ENCODE measurements at regions not wholly inside any gene's neighbourhood (a gene's known extent, or its start where the extent isn't known, plus 50 kb on each side); places are given as distances from the start of the nearest gene placed in this dataset.

DNA sequence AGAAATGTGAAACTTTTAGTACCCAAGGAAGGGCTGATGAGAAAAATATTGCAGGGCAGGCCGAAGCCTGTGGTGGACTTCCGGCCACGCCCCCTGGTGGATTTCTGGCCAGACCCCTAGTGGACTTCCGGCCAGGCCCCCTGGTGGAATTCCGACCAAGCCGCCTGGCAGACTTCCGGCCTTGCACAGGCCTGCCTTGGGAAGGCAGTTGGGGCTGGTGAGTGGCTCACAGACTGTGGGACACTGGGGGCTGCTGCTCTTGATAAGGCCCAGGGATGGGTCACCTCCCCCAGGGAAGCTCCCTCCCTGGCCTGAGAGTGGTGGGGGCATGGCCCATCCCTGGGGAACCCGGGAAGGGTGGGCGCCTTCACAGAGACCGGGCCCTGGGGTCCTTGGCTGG lies 116.4 kb upstream of the MKI67 start:
- no peak overlapping the region for H3K4me2 ChIP-seq (ENCODE audit: low read length)
- no peak overlapping the region for H3K27ac ChIP-seq (ENCODE audit: low read depth, low read length, poor library complexity, severe bottlenecking)
- H3K9ac ChIP-seq (ENCODE audit: low read length): no peak overlapping the region
- no peaks in the 10 kb centered on the region for H3K36me3 ChIP-seq (ENCODE audit: insufficient read depth, low read length)
- no peak for TF ChIP-seq EZH2 (IDR thresholded peaks at IDR 0.05; ENCODE audit: borderline replicate concordance, low read length)
- H3K4me3 ChIP-seq (ENCODE audit: low read depth, low read length, poor library complexity, severe bottlenecking): no peak overlapping the region
- H3K79me2 ChIP-seq (ENCODE audit: insufficient read depth, low read length): no peaks in the 10 kb centered on the region
- H3K9me2 ChIP-seq (ENCODE audit: low read depth, low read length): no peaks in the 10 kb centered on the region
- no peaks in the 10 kb centered on the region; the same call in 1 of the 2 replicates for H3K27me3 ChIP-seq (ENCODE audit: insufficient read depth, low read length)
- no peaks in the 10 kb centered on the region for H3F3A ChIP-seq (ENCODE audit: insufficient read depth, low read length)
- H4K20me1 ChIP-seq (ENCODE audit: insufficient read depth, low read length): no peaks in the 10 kb centered on the region
- H3K9me3 ChIP-seq (ENCODE audit: low read length): no peaks in the 10 kb centered on the region
- no peak overlapping the region for H2AFZ ChIP-seq (ENCODE audit: low read length)
- no peaks in the 10 kb centered on the region for H3K4me1 ChIP-seq (ENCODE audit: insufficient read depth, low read length, severe bottlenecking)

- no peak overlapping the region for H3K4me3 ChIP-seq (ENCODE audit: low read depth, low read length, poor library complexity, severe bottlenecking)
- no peaks in the 10 kb centered on the region for H4K20me1 ChIP-seq (ENCODE audit: insufficient read depth, low read length)
- no peaks in the 10 kb centered on the region for H3K9me2 ChIP-seq (ENCODE audit: low read depth, low read length)
- H3F3A ChIP-seq (ENCODE audit: insufficient read depth, low read length): no peaks in the 10 kb centered on the region
- H3K79me2 ChIP-seq (ENCODE audit: insufficient read depth, low read length): no peaks in the 10 kb centered on the region
- no peak overlapping the region for H3K4me2 ChIP-seq (ENCODE audit: low read length)
- H3K27me3 ChIP-seq (ENCODE audit: insufficient read depth, low read length): no peaks in the 10 kb centered on the region; the same call in 1 of the 2 replicates
- H3K9ac ChIP-seq (ENCODE audit: low read length): no peak overlapping the region
- H3K9me3 ChIP-seq (ENCODE audit: low read length): no peaks in the 10 kb centered on the region
- no peak overlapping the region for H3K27ac ChIP-seq (ENCODE audit: low read depth, low read length, poor library complexity, severe bottlenecking)
- TF ChIP-seq CTCF (IDR thresholded peaks at IDR 0.05; ENCODE audit: low read length) (no peak), EZH2 (IDR thresholded peaks at IDR 0.05; ENCODE audit: borderline replicate concordance, low read length) (no peak)
- no peaks in the 10 kb centered on the region for H3K36me3 ChIP-seq (ENCODE audit: insufficient read depth, low read length)
- no peak overlapping the region for H2AFZ ChIP-seq (ENCODE audit: low read length)
- H3K4me1 ChIP-seq (ENCODE audit: insufficient read depth, low read length, severe bottlenecking): no peaks in the 10 kb centered on the region
Observed at GRCh38 chr10:128245026-128245425, 118.8 kb upstream of the MKI67 start.

DNA sequence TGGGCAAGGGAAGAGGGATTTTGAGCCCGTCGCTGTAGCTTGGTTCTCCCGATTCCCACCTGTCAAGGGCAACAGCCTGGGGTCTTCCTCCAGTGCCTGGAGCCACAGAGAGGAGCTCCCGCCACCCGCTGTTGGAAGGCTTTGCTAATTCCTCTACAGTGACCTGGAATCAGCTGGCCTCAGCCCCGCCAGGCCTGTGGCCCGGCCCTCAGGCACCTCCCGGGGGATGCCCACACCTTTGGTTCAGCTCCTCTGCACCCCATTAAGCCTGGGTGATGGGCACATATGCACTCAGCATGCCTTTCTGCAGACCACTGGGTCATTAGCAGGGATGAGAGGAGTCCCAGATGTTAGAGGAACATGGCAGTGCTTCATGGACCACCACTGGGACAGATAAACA lies 121.4 kb upstream of the MKI67 start:
- Histone ChIP-seq H3K36me3 (ENCODE audit: insufficient read depth, low read length) (no peaks in the 10 kb centered on the region), H3K27me3 (ENCODE audit: insufficient read depth, low read length) (no peaks in the 10 kb centered on the region; the same call in 1 of the 2 replicates), H3K27ac (ENCODE audit: low read depth, low read length, poor library complexity, severe bottlenecking) (no peak overlapping the region), H3K9me2 (ENCODE audit: low read depth, low read length) (no peaks in the 10 kb centered on the region), H3K4me2 (ENCODE audit: low read length) (no peak overlapping the region), H3K9ac (ENCODE audit: low read length) (no peak overlapping the region), H3F3A (ENCODE audit: insufficient read depth, low read length) (no peaks in the 10 kb centered on the region), H3K4me1 (ENCODE audit: insufficient read depth, low read length, severe bottlenecking) (no peaks in the 10 kb centered on the region), H3K4me3 (ENCODE audit: low read depth, low read length, poor library complexity, severe bottlenecking) (no peak overlapping the region), H2AFZ (ENCODE audit: low read length) (no peak overlapping the region), H3K79me2 (ENCODE audit: insufficient read depth, low read length) (no peaks in the 10 kb centered on the region), H3K9me3 (ENCODE audit: low read length) (no peaks in the 10 kb centered on the region), H4K20me1 (ENCODE audit: insufficient read depth, low read length) (no peaks in the 10 kb centered on the region)
- TF ChIP-seq EZH2 (IDR thresholded peaks at IDR 0.05; ENCODE audit: borderline replicate concordance, low read length): no peak
- TF ChIP-seq CTCF (IDR thresholded peaks at IDR 0.05; ENCODE audit: low read length): no peak

GRCh38 chr10:128254476-128254875 lies 128.3 kb upstream of the MKI67 start:
- H3K4me2 ChIP-seq (ENCODE audit: low read length): no peak overlapping the region
- H3K79me2 ChIP-seq (ENCODE audit: insufficient read depth, low read length): no peaks in the 10 kb centered on the region
- H3K27ac ChIP-seq (ENCODE audit: low read depth, low read length, poor library complexity, severe bottlenecking): no peak overlapping the region
- no peak overlapping the region for H2AFZ ChIP-seq (ENCODE audit: low read length)
- no peaks in the 10 kb centered on the region for H3F3A ChIP-seq (ENCODE audit: insufficient read depth, low read length)
- no peaks in the 10 kb centered on the region for H3K9me3 ChIP-seq (ENCODE audit: low read length)
- H4K20me1 ChIP-seq (ENCODE audit: insufficient read depth, low read length): no peaks in the 10 kb centered on the region
- no peak overlapping the region for H3K4me3 ChIP-seq (ENCODE audit: low read depth, low read length, poor library complexity, severe bottlenecking)
- H3K27me3 ChIP-seq (ENCODE audit: insufficient read depth, low read length): no peaks in the 10 kb centered on the region
- H3K9me2 ChIP-seq (ENCODE audit: low read depth, low read length): no peaks in the 10 kb centered on the region
- H3K4me1 ChIP-seq (ENCODE audit: insufficient read depth, low read length, severe bottlenecking): no peaks in the 10 kb centered on the region
- no peaks in the 10 kb centered on the region for H3K36me3 ChIP-seq (ENCODE audit: insufficient read depth, low read length)
- no peak overlapping the region for H3K9ac ChIP-seq (ENCODE audit: low read length)
- no peak for TF ChIP-seq CTCF (IDR thresholded peaks at IDR 0.05; ENCODE audit: low read length)
- TF ChIP-seq EZH2 (IDR thresholded peaks at IDR 0.05; ENCODE audit: borderline replicate concordance, low read length): no peak
